DND-41 (cell line): ENCODE measurements at regions not wholly inside any gene's neighbourhood (a gene's known extent, or its start where the extent isn't known, plus 50 kb on each side); places are given as distances from the start of the nearest gene placed in this dataset.

Experiments used
- ATAC-seq: fragments of 200-7000 bp; cut with Tn5 transposase; 3 replicates; pipeline ENCODE4 v1.9.1; 2021; ENCODE audit warnings: low read depth; ENCODE audit not compliant: insufficient read depth
- DNase-seq: peaks from one replicate; pipeline ENCODE4 v3.0.0-alpha.2; 2020
- H2AFZ ChIP-seq: 2 replicates; pipeline ENCODE4 v1.6.0; 2012; ENCODE audit warnings: low read depth, low read length
- H3K27ac ChIP-seq: 2 replicates; pipeline ENCODE4 v1.5.1; 2012; ENCODE audit warnings: low read length, inconsistent platforms
- H3K27me3 ChIP-seq: fragments of 200-600 bp; sonication (generic); 2 replicates; pipeline ENCODE4 v1.6.0; 2012; ENCODE audit warnings: low read length, mild to moderate bottlenecking, inconsistent platforms; ENCODE audit not compliant: insufficient read depth, poor library complexity
- H3K36me3 ChIP-seq: 2 replicates; pipeline ENCODE4 v1.5.1; 2012; ENCODE audit warnings: low read length, inconsistent platforms; ENCODE audit not compliant: insufficient read depth
- H3K4me1 ChIP-seq: 2 replicates; pipeline ENCODE4 v1.5.1; 2012; ENCODE audit warnings: mild to moderate bottlenecking, low read length; ENCODE audit not compliant: insufficient read depth
- H3K4me2 ChIP-seq: 2 replicates; pipeline ENCODE4 v1.6.0; 2012; ENCODE audit warnings: mild to moderate bottlenecking, moderate library complexity, low read length, inconsistent platforms; ENCODE audit not compliant: insufficient read depth
- H3K4me3 ChIP-seq, 2 experiments: fragments of 200-600 bp in 1 of 2; shearing (Covaris generic) in 1 of 2; 2 replicates each; pipeline ENCODE4 v1.5.1; 2012 to 2016; ENCODE audit warnings: inconsistent platforms in 2 of 2, low read length in 2 of 2, mild to moderate bottlenecking in 2 of 2, low read depth in 1 of 2, moderate library complexity in 1 of 2
- H3K79me2 ChIP-seq: 2 replicates; pipeline ENCODE4 v1.6.0; 2012; ENCODE audit warnings: low read length, inconsistent platforms; ENCODE audit not compliant: insufficient read depth
- H3K9ac ChIP-seq: 2 replicates; pipeline ENCODE4 v1.6.0; 2012; ENCODE audit warnings: low read depth, mild to moderate bottlenecking, inconsistent platforms, low read length, moderate library complexity
- H3K9me3 ChIP-seq: 2 replicates; pipeline ENCODE4 v1.5.1; 2012; ENCODE audit warnings: low read length, moderate library complexity, mild to moderate bottlenecking, inconsistent platforms; ENCODE audit not compliant: insufficient read depth, severe bottlenecking
- H4K20me1 ChIP-seq: 2 replicates; pipeline ENCODE4 v1.6.0; 2012; ENCODE audit warnings: low read length; ENCODE audit not compliant: insufficient read depth
- EZH2 ChIP-seq: IDR thresholded peaks from 3 replicates; pipeline ENCODE4 v1.6.1; 2012; ENCODE audit warnings: borderline replicate concordance, low read depth, mild to moderate bottlenecking, moderate library complexity, low read length, inconsistent platforms; ENCODE audit not compliant: severe bottlenecking
- TF ChIP-seq, protein P1 (sequence below): IDR thresholded peaks from 2 replicates; pipeline ENCODE4 v1.5.1; 2012; ENCODE audit warnings: borderline replicate concordance, low read length, moderate library complexity, mild to moderate bottlenecking; ENCODE audit not compliant: poor library complexity, severe bottlenecking; ENCODE audit errors: extremely low read depth

DNA sequence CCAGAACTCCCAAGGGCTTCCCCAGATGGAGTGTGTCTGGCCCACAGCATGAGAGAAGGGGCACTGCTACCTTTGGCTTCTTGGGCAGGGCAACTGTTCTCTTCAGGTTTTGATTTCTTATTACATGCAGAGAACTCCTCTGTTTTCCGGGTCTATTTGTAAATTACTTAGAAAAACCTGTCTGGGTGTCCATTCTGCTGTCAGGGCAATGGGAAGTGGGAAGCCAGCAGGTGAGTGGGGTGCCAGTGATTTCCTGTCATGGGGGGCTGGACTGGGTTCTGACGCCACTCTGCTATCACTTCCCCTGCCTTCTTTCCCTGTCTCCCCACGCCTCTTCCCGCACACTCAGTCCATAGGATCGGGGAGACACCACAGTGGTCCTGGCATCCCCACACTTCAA is 58.0 kb upstream of the LGALSL start:
- TF ChIP-seq, protein P1, sequence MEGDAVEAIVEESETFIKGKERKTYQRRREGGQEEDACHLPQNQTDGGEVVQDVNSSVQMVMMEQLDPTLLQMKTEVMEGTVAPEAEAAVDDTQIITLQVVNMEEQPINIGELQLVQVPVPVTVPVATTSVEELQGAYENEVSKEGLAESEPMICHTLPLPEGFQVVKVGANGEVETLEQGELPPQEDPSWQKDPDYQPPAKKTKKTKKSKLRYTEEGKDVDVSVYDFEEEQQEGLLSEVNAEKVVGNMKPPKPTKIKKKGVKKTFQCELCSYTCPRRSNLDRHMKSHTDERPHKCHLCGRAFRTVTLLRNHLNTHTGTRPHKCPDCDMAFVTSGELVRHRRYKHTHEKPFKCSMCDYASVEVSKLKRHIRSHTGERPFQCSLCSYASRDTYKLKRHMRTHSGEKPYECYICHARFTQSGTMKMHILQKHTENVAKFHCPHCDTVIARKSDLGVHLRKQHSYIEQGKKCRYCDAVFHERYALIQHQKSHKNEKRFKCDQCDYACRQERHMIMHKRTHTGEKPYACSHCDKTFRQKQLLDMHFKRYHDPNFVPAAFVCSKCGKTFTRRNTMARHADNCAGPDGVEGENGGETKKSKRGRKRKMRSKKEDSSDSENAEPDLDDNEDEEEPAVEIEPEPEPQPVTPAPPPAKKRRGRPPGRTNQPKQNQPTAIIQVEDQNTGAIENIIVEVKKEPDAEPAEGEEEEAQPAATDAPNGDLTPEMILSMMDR = no peak
- TF ChIP-seq EZH2 = no peak
- H3K36me3 ChIP-seq = no peaks in the 10 kb centered on the region
- no peak for ATAC-seq
- no peak overlapping the region for H3K27ac ChIP-seq
- H3K9me3 ChIP-seq = no peaks in the 10 kb centered on the region
- no peaks in the 10 kb centered on the region for H3K4me1 ChIP-seq
- H3K27me3 ChIP-seq = peaks cover 25% of the 10 kb centered on the region
- H3K4me3 ChIP-seq = no peak overlapping the region
- H3K79me2 ChIP-seq = no peaks in the 10 kb centered on the region
- H3K9ac ChIP-seq = no peak overlapping the region
- no peak for DNase-seq
- no peaks in the 10 kb centered on the region for H4K20me1 ChIP-seq
- no peak overlapping the region for H2AFZ ChIP-seq
- H3K4me2 ChIP-seq = no peak overlapping the region

DNA sequence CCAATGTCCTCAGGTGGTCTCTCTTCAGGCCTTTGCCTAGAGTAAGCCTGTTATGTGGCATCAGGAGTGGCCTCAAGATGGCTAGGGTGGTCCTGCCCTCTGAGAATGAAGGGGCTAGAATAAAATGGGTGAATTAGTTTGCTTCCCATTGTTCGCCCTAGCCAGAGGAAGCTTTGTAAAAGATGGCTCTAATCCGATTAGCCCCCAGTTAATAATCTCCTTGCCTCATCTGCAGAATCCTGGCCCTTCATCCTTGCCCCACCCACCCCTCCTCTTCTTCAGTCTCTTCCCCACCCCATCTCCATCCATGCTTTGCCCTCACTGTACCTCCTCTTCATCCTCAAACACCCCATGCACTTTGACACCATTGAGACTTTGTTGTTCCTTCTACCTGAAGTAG is 57.4 kb upstream of the LGALSL start:
- DNase-seq (no peak), ATAC-seq (no peak)
- Histone ChIP-seq H3K27ac (no peak overlapping the region), H3K79me2 (no peaks in the 10 kb centered on the region), H3K36me3 (no peaks in the 10 kb centered on the region), H3K27me3 (peaks cover 29% of the 10 kb centered on the region), H3K4me3 (no peak overlapping the region), H3K9me3 (no peaks in the 10 kb centered on the region), H3K9ac (no peak overlapping the region), H3K4me1 (no peaks in the 10 kb centered on the region), H3K4me2 (no peak overlapping the region), H4K20me1 (no peaks in the 10 kb centered on the region), H2AFZ (no peak overlapping the region)
- TF ChIP-seq, protein P1 = no peak
- no peak for TF ChIP-seq EZH2

DNA sequence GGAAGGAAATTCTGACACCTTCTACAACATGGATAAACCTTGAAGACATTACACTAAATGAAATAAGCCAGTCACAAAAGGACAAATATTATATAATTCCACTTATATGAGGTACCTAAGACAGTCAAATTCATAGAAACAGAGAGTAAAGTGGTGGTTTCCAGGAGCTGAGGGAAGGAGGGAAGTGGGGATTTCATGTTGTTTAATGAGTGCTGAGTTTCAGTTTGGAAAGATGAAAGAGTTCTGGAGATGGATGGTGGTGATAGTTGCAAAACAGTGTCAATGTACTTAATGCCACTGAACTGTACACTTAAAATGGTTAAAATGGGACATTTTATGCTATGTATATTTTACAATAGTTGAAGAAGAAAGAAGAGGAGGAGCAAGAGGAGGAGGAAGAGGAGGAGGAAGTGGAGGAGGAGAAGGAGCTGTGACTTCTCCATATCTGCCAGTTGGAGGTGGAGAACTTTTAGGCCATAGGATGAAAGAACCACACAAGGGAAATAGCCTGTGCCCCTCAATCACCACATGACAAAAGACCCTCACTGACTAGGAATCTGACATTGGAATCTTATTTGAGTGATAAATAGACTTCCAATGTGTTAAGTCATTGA is 55.3 kb upstream of the LGALSL start:
- H3K4me2 ChIP-seq = no peak overlapping the region
- no peaks in the 10 kb centered on the region for H3K4me1 ChIP-seq
- DNase-seq = no peak
- no peak for TF ChIP-seq EZH2
- TF ChIP-seq, protein P1 = no peak
- H3K79me2 ChIP-seq = no peaks in the 10 kb centered on the region
- H2AFZ ChIP-seq = no peak overlapping the region
- H3K9ac ChIP-seq = no peak overlapping the region
- peaks cover 30% of the 10 kb centered on the region for H3K27me3 ChIP-seq
- no peak for ATAC-seq
- no peak overlapping the region for H3K27ac ChIP-seq
- H3K36me3 ChIP-seq = no peaks in the 10 kb centered on the region
- no peak overlapping the region for H3K4me3 ChIP-seq
- no peaks in the 10 kb centered on the region for H3K9me3 ChIP-seq
- no peaks in the 10 kb centered on the region for H4K20me1 ChIP-seq
